GM23338 (cell line): ENCODE measurements at regions not wholly inside any gene's neighbourhood (a gene's known extent, or its start where the extent isn't known, plus 50 kb on each side); places are given as distances from the start of the nearest gene placed in this dataset.

Experiments used
- ATAC-seq: fragments of 200-7000 bp; cut with Tn5 transposase; 3 replicates; pipeline ENCODE4 v1.9.1; 2020
- DNase-seq: peaks from one replicate; pipeline ENCODE4 v3.0.0-alpha.2; 2015; ENCODE audit warnings: low spot score
- H2AFZ ChIP-seq: fragments of 200-600 bp; sonication (generic); 2 replicates; pipeline ENCODE4 v1.8.0; 2016; ENCODE audit warnings: antibody characterized with exemption, mild to moderate bottlenecking, moderate library complexity
- H3F3A ChIP-seq: fragments of 200-600 bp; sonication (generic); replicated peaks from 2 replicates; pipeline ENCODE4 v1.8.0; 2017; ENCODE audit warnings: antibody characterized with exemption, mixed run types, low read depth
- H3K27ac ChIP-seq: fragments of 200-600 bp; sonication (generic); 2 replicates; pipeline ENCODE4 v1.6.1; 2016; ENCODE audit warnings: low read depth
- H3K27me3 ChIP-seq: fragments of 200-600 bp; sonication (generic); 2 replicates; pipeline ENCODE4 v1.8.0; 2016; ENCODE audit warnings: mild to moderate bottlenecking, mixed run types, moderate library complexity; ENCODE audit not compliant: insufficient read depth
- H3K36me3 ChIP-seq: fragments of 200-600 bp; sonication (generic); 2 replicates; pipeline ENCODE4 v1.8.0; 2016; ENCODE audit warnings: mild to moderate bottlenecking; ENCODE audit not compliant: insufficient read depth
- H3K4me1 ChIP-seq: fragments of 200-600 bp; sonication (generic); 2 replicates; pipeline ENCODE4 v1.8.0; 2016; ENCODE audit warnings: mild to moderate bottlenecking, moderate library complexity; ENCODE audit not compliant: insufficient read depth
- H3K4me2 ChIP-seq: fragments of 200-600 bp; sonication (generic); 2 replicates; pipeline ENCODE4 v1.7.1; 2017; ENCODE audit warnings: mixed run types
- H3K4me3 ChIP-seq: fragments of 200-600 bp; sonication (generic); 2 replicates; pipeline ENCODE4 v1.6.1; 2016; ENCODE audit warnings: mixed run types
- H3K79me2 ChIP-seq: fragments of 200-600 bp; sonication (generic); replicated peaks from 2 replicates; pipeline ENCODE4 v1.8.0; 2017; ENCODE audit warnings: mild to moderate bottlenecking; ENCODE audit not compliant: insufficient read depth
- H3K9me2 ChIP-seq: fragments of 200-600 bp; sonication (generic); 2 replicates; pipeline ENCODE4 v1.8.0; 2017; ENCODE audit not compliant: insufficient read depth
- H4K20me1 ChIP-seq: fragments of 200-600 bp; sonication (generic); replicated peaks from 2 replicates; pipeline ENCODE4 v1.8.0; 2017; ENCODE audit warnings: mild to moderate bottlenecking; ENCODE audit not compliant: insufficient read depth
- H3K27ac Mint-ChIP-seq: 2 replicates; pipeline ENCODE4 v1.8.0; 2020; ENCODE audit warnings: inconsistent platforms, mild to moderate bottlenecking, moderate library complexity, mixed read lengths
- H3K27me3 Mint-ChIP-seq: 3 replicates; pipeline ENCODE4 v1.8.0; 2022; ENCODE audit warnings: low read depth, mild to moderate bottlenecking, moderate library complexity, mixed read lengths, inconsistent platforms; ENCODE audit not compliant: insufficient read depth, poor library complexity
- H3K36me3 Mint-ChIP-seq: 3 replicates; pipeline ENCODE4 v1.8.0; 2021; ENCODE audit warnings: low read depth, mild to moderate bottlenecking, inconsistent platforms, moderate library complexity, mixed read lengths
- H3K4me1 Mint-ChIP-seq: 3 replicates; pipeline ENCODE4 v1.8.0; 2020; ENCODE audit warnings: mild to moderate bottlenecking, inconsistent platforms, mixed read lengths
- H3K4me3 Mint-ChIP-seq: 3 replicates; pipeline ENCODE4 v1.8.0; 2021; ENCODE audit warnings: moderate library complexity, mild to moderate bottlenecking, inconsistent platforms, mixed read lengths
- H3K9me3 Mint-ChIP-seq: 3 replicates; pipeline ENCODE4 v1.8.0; 2020; ENCODE audit warnings: moderate library complexity, mild to moderate bottlenecking, inconsistent platforms, mixed read lengths
- EZH2 ChIP-seq: fragments of 200-600 bp; sonication (generic); IDR thresholded peaks from one replicate; pipeline ENCODE4 v1.8.0; 2017; ENCODE audit warnings: antibody characterized with exemption, mild to moderate bottlenecking, low read depth; ENCODE audit not compliant: unreplicated experiment
- JUNB ChIP-seq: IDR thresholded peaks from one replicate; pipeline ENCODE4 v1.6.1; 2016; ENCODE audit warnings: antibody characterized with exemption; ENCODE audit not compliant: unreplicated experiment
- NANOG ChIP-seq: IDR thresholded peaks from 2 replicates; pipeline ENCODE4 v1.6.1; 2016; ENCODE audit warnings: antibody characterized with exemption, borderline replicate concordance
- POLR2AphosphoS5 ChIP-seq: IDR thresholded peaks from 2 replicates; pipeline ENCODE4 v1.6.1; 2016; ENCODE audit warnings: antibody characterized with exemption, low read depth
- REST ChIP-seq: IDR thresholded peaks from one replicate; pipeline ENCODE4 v1.6.1; 2018; ENCODE audit warnings: antibody characterized with exemption; ENCODE audit not compliant: unreplicated experiment
- STAT1 ChIP-seq: IDR thresholded peaks from one replicate; pipeline ENCODE4 v1.6.1; 2016; ENCODE audit warnings: antibody characterized with exemption; ENCODE audit not compliant: unreplicated experiment
- ZNF114 ChIP-seq: fragments of 250-450 bp; sonication (Bioruptor Pico); IDR thresholded peaks from 2 replicates; pipeline ENCODE4 v1.5.0; 2020; ENCODE audit warnings: mild to moderate bottlenecking, moderate library complexity
- ZNF331 ChIP-seq: fragments of 250-450 bp; sonication (Bioruptor Pico); IDR thresholded peaks from 2 replicates; pipeline ENCODE4 v1.5.0; 2020; ENCODE audit warnings: low read depth, mild to moderate bottlenecking, moderate library complexity
- ZNF462 ChIP-seq: fragments of 250-450 bp; sonication (Bioruptor Pico); IDR thresholded peaks from 2 replicates; pipeline ENCODE4 v1.5.0; 2020; ENCODE audit warnings: mild to moderate bottlenecking, moderate library complexity

GRCh38 chr10:78764846-78765430, 303.8 kb upstream of the ZMIZ1 start:
- TF ChIP-seq ZNF114 (no peak), ZNF462 (CRISPR knock-in tag) (no peak), EZH2 (no peak), ZNF331 (CRISPR knock-in tag) (no peak), STAT1 (no peak), POLR2AphosphoS5 (no peak), REST (no peak), JUNB (no peak), NANOG (no peak)
- no peaks in the 10 kb centered on the region for H3F3A ChIP-seq
- H3K4me1 Mint-ChIP-seq: peaks cover 6% of the 10 kb centered on the region; the same call in 2 of the 3 replicates
- no peak overlapping the region for H3K27ac Mint-ChIP-seq
- H3K4me2 ChIP-seq: no peak overlapping the region
- no peaks in the 10 kb centered on the region for H3K9me2 ChIP-seq
- no peaks in the 10 kb centered on the region for H3K27me3 ChIP-seq
- H3K27me3 Mint-ChIP-seq: peaks cover 14% of the 10 kb centered on the region
- no peaks in the 10 kb centered on the region; the same call in 2 of the 3 replicates for H3K36me3 Mint-ChIP-seq
- H4K20me1 ChIP-seq: no peaks in the 10 kb centered on the region
- H2AFZ ChIP-seq: no peak overlapping the region
- no peaks in the 10 kb centered on the region for H3K79me2 ChIP-seq
- no peaks in the 10 kb centered on the region for H3K9me3 Mint-ChIP-seq
- H3K4me3 ChIP-seq: no peak overlapping the region
- no peaks in the 10 kb centered on the region for H3K36me3 ChIP-seq
- ATAC-seq (no peak), DNase-seq (no peak)
- no peak overlapping the region for H3K27ac ChIP-seq
- H3K4me3 Mint-ChIP-seq: no peak overlapping the region
- no peaks in the 10 kb centered on the region for H3K4me1 ChIP-seq
